SK-N-MC (cell line): ENCODE measurements at regions not wholly inside any gene's neighbourhood (a gene's known extent, or its start where the extent isn't known, plus 50 kb on each side); places are given as distances from the start of the nearest gene placed in this dataset.
"Not testable (repeated sequence)": the region's sequence is repeated elsewhere in the genome, so short reads cannot be mapped to it uniquely, and the experiment has no call there.

ENCODE experiments used
- EZH2 ChIP-seq: fragments of 200-600 bp; sonication (generic); IDR thresholded peaks from one replicate; pipeline ENCODE4 v1.6.1; 2017; ENCODE audit warnings: antibody characterized with exemption
- POLR2AphosphoS5 ChIP-seq: IDR thresholded peaks from 2 replicates; pipeline ENCODE4 v1.6.1; 2012; ENCODE audit warnings: mild to moderate bottlenecking, low read depth, low read length, borderline replicate concordance

DNA sequence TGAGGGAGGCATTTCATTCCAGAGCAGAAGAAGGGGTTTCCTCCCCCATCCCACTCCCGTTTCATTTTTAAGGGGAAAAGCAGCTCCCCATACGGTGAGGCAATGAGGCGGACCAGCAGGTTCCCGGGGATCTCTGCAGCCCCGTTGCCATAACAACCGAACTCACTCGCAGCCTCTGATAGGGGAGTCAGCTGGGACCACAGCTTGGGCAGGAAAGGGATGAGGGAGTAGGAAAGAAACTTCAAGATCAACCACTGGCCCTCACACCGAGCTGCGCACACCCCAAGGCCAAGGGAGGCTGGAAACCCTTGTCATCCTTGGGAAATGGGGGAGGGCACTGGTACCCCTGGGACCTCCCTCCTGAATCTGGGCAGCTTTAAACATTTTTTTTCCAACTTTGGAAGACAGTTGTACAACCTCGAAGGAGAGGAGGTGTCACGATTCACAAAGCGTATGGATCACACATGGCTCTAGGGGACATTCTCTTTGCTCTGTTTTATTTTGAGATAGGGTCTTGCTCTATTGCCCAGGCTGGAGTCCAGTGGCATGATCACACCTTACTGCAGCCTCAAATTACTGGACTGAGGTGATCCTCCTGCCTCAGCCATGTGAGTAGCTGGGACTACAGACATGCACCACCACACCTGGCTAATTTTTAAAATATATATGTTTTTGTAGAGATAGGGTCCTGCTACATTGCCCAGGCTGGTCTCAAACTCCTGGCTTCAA lies 160.6 kb downstream of the CRLF3 start:
- not testable (repeated sequence) for TF ChIP-seq POLR2AphosphoS5, EZH2
